SK-N-SH treated with all-trans-retinoic acid at 6 μM for 48 hours (cell line): ENCODE measurements at regions not wholly inside any gene's neighbourhood (a gene's known extent, or its start where the extent isn't known, plus 50 kb on each side); places are given as distances from the start of the nearest gene placed in this dataset.

ENCODE experiments used
- ATAC-seq: fragments of 200-7000 bp; cut with Tn5 transposase; 3 replicates; pipeline ENCODE4 v1.9.1; 2020; ENCODE audit warnings: mild to moderate bottlenecking, moderate library complexity
- ARNTL ChIP-seq: fragments of 450-650 bp; formaldehyde crosslinking; IDR thresholded peaks from 2 replicates; pipeline ENCODE4 v1.5.0; 2020; ENCODE audit warnings: low read depth, mild to moderate bottlenecking, moderate library complexity, borderline replicate concordance
- BACH2 ChIP-seq: fragments of 250-450 bp; sonication (Bioruptor Pico); IDR thresholded peaks from 2 replicates; pipeline ENCODE4 v1.9.0; 2021; ENCODE audit warnings: mild to moderate bottlenecking, borderline replicate concordance
- CREB5 ChIP-seq: fragments of 250-450 bp; sonication (Bioruptor Pico); IDR thresholded peaks from 2 replicates; pipeline ENCODE4 v1.5.1; 2020; ENCODE audit warnings: low read depth, mild to moderate bottlenecking, moderate library complexity
- CSDC2 ChIP-seq: fragments of 250-450 bp; sonication (Bioruptor Pico); IDR thresholded peaks from 2 replicates; pipeline ENCODE4 v1.5.0; 2020; ENCODE audit warnings: mild to moderate bottlenecking, moderate library complexity
- CSRNP3 ChIP-seq: fragments of 250-450 bp; sonication (Bioruptor Pico); IDR thresholded peaks from 2 replicates; pipeline ENCODE4 v1.5.1; 2021; ENCODE audit warnings: mild to moderate bottlenecking, moderate library complexity
- GLIS3 ChIP-seq: fragments of 250-450 bp; sonication (Bioruptor Pico); IDR thresholded peaks from 2 replicates; pipeline ENCODE4 v1.5.0; 2020; ENCODE audit warnings: mild to moderate bottlenecking, moderate library complexity
- ISL1 ChIP-seq: fragments of 250-450 bp; sonication (Bioruptor Pico); IDR thresholded peaks from 2 replicates; pipeline ENCODE4 v2.1.2; 2022; ENCODE audit warnings: mild to moderate bottlenecking, moderate library complexity
- OSR1 ChIP-seq: fragments of 250-450 bp; sonication (Bioruptor Pico); IDR thresholded peaks from 2 replicates; pipeline ENCODE4 v1.8.0; 2022; ENCODE audit warnings: moderate library complexity, mild to moderate bottlenecking, inconsistent platforms
- POU6F1 ChIP-seq: fragments of 250-450 bp; sonication (Bioruptor Pico); IDR thresholded peaks from 2 replicates; pipeline ENCODE4 v1.8.0; 2021; ENCODE audit warnings: low read depth, mild to moderate bottlenecking, moderate library complexity, borderline replicate concordance
- PPARA ChIP-seq: fragments of 250-450 bp; sonication (Bioruptor Pico); IDR thresholded peaks from 2 replicates; pipeline ENCODE4 v1.5.0; 2020; ENCODE audit warnings: mild to moderate bottlenecking, borderline replicate concordance
- RARB ChIP-seq: fragments of 250-450 bp; sonication (Bioruptor Pico); IDR thresholded peaks from 2 replicates; pipeline ENCODE4 v1.8.0; 2021; ENCODE audit warnings: mild to moderate bottlenecking, moderate library complexity
- TOX ChIP-seq: fragments of 250-450 bp; sonication (Bioruptor Pico); IDR thresholded peaks from 2 replicates; pipeline ENCODE4 v1.8.0; 2021; ENCODE audit warnings: mild to moderate bottlenecking, moderate library complexity, borderline replicate concordance
- TSHZ2 ChIP-seq: fragments of 250-450 bp; sonication (Bioruptor Pico); IDR thresholded peaks from 2 replicates; pipeline ENCODE4 v1.5.0; 2020; ENCODE audit warnings: mild to moderate bottlenecking, moderate library complexity
- ZFP3 ChIP-seq: fragments of 250-450 bp; sonication (Bioruptor Pico); IDR thresholded peaks from 2 replicates; pipeline ENCODE4 v1.5.0; 2020; ENCODE audit warnings: mild to moderate bottlenecking, moderate library complexity
- ZFP30 ChIP-seq: fragments of 450-650 bp; formaldehyde crosslinking; IDR thresholded peaks from 2 replicates; pipeline ENCODE4 v1.5.0; 2022; ENCODE audit warnings: mild to moderate bottlenecking, moderate library complexity
- ZNF565 ChIP-seq: fragments of 450-650 bp; formaldehyde crosslinking; conservative IDR thresholded peaks from 2 replicates; pipeline ENCODE4 v1.5.0; 2020; ENCODE audit warnings: low read depth, mild to moderate bottlenecking, moderate library complexity
- ZNF70 ChIP-seq: fragments of 450-650 bp; formaldehyde crosslinking; IDR thresholded peaks from 2 replicates; pipeline ENCODE4 v1.5.0; 2020; ENCODE audit warnings: mild to moderate bottlenecking, moderate library complexity
- ZNF8 ChIP-seq: fragments of 450-650 bp; formaldehyde crosslinking; IDR thresholded peaks from 2 replicates; pipeline ENCODE4 v1.5.0; 2020; ENCODE audit warnings: mild to moderate bottlenecking, moderate library complexity

GRCh38 chr12:125282921-125283320, 217.7 kb downstream of the AACS start:
- no peak for TF ChIP-seq CREB5 (CRISPR knock-in tag)
- no peak for TF ChIP-seq GLIS3 (CRISPR knock-in tag)
- TF ChIP-seq ZNF565 (CRISPR knock-in tag): no peak
- no peak for TF ChIP-seq POU6F1 (CRISPR knock-in tag)
- TF ChIP-seq OSR1: no peak
- no peak for TF ChIP-seq CSRNP3 (CRISPR knock-in tag)
- no peak for TF ChIP-seq PPARA (CRISPR knock-in tag)
- no peak for TF ChIP-seq ARNTL
- no peak for TF ChIP-seq ZNF70 (CRISPR knock-in tag)
- TF ChIP-seq ISL1 (CRISPR knock-in tag): no peak
- TF ChIP-seq TOX (CRISPR knock-in tag): no peak
- TF ChIP-seq ZFP30 (CRISPR knock-in tag): no peak
- TF ChIP-seq CSDC2 (CRISPR knock-in tag): no peak
- no peak for TF ChIP-seq ZNF8

GRCh38 chr12:125283521-125283920, 218.3 kb downstream of the AACS start:
- TF ChIP-seq POU6F1 (CRISPR knock-in tag): no peak
- TF ChIP-seq ZFP30 (CRISPR knock-in tag): no peak
- TF ChIP-seq ARNTL: no peak
- TF ChIP-seq BACH2 (CRISPR knock-in tag): no peak
- TF ChIP-seq CREB5 (CRISPR knock-in tag): no peak
- no peak for TF ChIP-seq ZNF70 (CRISPR knock-in tag)
- TF ChIP-seq ISL1 (CRISPR knock-in tag): no peak
- TF ChIP-seq GLIS3 (CRISPR knock-in tag): no peak
- no peak for TF ChIP-seq TOX (CRISPR knock-in tag)
- TF ChIP-seq TSHZ2 (CRISPR knock-in tag): no peak
- no peak for TF ChIP-seq ZFP3 (CRISPR knock-in tag)
- TF ChIP-seq RARB: no peak
- ATAC-seq: no peak

More at GRCh38 chr12:125282921-125283320, 217.7 kb downstream of the AACS start:
- ATAC-seq: no peak

GRCh38 chr12:125284087-125284486, 218.9 kb downstream of the AACS start:
- TF ChIP-seq CSDC2 (CRISPR knock-in tag): no peak
- no peak for ATAC-seq
